GM21737 (cell line): ENCODE measurements at regions not wholly inside any gene's neighbourhood (a gene's known extent, or its start where the extent isn't known, plus 50 kb on each side); places are given as distances from the start of the nearest gene placed in this dataset.

Source experiments
- ATAC-seq: cut with Tn5 transposase; IDR thresholded peaks from one replicate; pipeline ENCODE4 v1.9.1; 2021; ENCODE audit warnings: mild to moderate bottlenecking, moderate library complexity; ENCODE audit not compliant: unreplicated experiment

DNA sequence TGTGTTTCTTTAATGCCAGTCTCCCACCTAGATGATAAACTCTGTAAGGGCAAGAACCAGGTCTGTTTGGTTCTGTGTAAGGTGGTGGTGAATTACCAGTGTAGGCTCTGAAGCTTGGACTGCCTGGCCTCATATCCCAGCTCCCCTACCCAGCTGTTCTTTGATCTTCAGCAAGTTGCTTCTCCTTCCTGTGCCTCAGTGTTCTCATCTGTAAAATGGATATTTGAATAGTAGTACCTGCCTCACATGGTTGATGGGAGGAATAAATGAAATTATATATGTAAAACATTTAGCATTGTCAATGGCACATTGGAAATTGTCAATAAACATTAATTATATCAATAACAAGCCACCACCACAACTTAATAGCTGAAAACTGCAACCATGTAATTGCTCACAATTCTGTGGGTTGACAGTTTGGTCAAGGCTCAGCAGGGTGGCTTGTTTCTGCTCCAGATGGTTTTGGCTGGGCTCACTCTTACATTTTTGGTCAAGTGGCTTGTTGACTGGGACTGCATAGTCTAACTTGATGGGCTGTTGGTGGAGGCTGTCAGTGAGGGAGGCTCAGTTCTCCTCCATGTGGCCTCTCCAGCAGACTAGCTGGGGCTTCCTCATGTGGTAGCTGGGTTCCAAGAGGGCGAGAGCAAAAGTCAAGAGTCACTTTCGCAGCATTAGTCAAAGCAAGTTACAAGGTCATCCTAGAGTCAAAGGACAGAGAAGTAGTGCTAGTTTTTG lies 84.5 kb upstream of the DUSP5 start:
- no peak for ATAC-seq

DNA sequence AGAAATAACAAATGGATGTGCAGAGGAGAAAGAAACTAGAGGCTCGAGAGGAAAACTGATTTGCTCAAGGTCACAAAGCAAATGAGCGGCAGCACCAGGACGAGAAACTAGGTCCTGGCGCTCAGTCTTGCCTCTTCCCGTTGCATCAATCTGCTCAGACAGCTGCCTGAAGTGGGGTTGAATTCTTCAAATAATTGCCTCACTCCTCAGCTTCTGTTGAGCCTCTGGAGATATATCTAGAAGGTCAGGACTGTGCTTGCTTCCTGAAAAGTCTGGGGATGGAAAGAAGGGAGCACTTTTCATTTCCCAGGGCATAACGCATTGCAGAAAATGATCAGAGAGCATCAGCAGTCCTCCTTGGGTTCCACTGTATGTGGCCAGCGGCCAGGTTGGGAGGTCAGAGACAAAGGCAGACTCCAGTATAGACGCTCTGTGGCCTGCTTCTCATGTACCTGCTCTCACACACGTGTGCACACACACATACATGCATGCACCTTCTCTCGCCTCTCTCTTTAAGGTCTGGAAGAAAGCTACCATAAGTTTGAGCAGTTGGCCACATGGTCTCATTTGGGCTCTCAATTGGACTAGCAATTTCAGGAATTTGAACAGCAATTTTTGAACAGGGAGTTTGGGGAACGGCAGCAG lies 83.7 kb upstream of the DUSP5 start:
- peak; percentile 12 for ATAC-seq

DNA sequence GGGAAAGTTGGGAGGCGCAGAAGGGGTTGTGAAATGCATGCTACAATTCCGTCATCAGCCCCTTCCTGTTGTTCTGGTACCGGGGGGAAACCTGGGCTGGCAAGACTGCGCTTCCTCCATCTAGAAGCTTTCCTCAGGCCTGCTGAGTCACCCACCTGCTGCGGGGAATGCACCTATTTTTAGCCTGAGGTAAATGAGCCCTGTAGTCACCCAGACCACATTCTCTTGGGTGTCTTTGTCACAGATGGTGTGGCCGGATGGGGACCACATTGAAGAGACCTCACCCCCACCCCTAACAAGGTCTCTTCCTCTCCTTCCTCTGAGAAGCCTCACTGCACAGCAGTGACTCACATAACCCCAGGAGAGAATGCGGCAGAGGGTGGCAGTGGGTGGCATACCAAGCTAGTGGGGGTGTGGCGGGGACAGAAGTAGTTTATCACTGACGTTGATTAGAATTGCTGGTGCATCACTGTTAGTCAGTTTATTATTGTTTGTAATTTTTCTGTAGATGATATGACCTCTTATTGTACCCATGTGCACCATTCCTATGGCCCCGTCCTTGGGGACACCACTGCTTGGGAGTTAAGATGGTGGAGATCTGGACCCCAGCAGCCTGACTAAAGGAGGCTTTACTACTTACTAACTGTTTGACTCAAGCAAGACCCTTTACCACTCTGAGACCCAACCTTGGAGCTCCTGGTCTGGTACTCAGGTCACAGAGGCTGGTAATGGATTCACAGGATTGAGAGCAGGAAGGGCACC lies 83.0 kb upstream of the DUSP5 start:
- peak; percentile 80 for ATAC-seq

DNA sequence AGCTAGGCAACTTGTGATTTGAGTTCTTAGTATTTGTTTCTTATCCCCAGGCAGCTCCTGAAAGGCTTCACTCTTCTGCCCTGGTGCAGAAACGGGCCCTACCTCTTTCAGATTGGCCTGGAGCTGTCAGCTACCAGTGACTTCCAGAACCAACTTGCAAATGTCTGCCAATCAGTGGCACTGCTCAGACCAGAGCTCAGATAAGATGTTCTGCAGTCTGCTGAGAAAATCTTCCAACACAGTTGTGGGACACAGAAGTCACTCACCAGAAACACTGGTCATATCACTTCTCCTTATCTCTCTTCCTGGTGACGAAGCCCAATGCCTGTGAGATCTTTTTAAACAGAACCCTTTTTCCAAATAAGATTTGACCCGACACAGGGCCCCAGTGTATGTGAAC lies 81.9 kb upstream of the DUSP5 start:
- no peak for ATAC-seq

DNA sequence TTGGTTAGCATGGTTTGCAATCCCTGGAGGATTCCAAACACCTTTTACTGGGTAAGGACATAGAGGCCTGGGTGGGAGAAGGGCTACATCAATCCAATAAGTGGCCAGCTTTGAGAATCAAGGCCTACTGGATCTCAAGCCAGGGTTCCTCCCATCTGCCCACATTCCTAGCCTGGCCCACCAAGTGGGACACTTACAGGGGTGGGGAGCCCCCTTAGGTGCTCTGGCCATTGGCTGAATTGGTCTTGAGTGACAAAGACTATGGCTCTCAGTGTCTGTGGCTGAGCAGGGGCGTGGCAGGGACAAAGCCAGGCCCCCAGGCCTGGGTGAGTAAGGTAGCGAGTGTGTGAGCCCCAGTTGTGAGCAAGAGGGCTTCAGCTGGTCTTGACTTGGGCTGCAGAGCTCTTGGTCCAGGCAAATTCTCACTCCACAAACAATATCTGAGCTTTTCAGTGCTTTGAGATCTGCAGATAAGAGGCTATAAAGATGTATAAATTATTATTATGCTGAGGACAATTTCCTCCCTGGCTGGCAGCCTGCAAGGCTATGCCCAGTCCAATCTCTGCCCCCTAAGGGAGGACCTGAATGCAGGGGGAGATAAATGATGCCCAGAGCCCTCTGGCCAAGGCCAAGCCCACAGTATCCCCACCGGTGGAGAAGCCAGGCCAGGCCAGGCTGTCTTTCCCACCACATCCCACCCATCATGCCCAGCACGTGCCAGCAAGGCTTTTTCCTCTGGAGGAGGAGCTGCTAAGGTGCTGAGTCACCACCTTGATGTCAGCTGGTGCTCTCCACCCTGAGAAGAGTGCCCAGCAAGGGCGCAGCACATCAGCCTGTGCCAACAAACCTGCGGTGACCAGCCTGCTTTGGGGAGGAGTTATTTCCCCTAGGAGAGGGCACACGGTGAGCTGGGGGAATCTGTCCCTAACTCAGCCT lies 80.7 kb upstream of the DUSP5 start:
- ATAC-seq, result no peak

DNA sequence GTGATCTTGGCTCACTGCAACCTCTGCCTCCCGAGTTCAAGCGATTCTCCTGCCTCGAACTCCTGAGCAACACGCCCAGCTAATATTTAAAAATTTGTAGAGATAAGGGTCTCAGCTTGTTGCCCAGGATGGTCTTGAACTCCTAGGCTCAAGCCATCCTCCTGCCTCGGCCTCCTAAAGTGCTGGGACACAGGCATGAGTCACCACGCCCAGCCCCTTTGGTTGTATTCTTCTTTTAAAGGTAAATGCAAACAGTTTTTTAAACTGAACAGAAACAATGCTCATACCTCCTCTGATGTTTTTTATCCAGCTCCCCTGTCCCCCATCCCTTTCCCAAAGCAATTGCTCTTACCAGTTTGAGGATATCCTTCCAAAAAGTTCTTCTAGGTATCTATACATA lies 79.5 kb upstream of the DUSP5 start:
- no peak for ATAC-seq

DNA sequence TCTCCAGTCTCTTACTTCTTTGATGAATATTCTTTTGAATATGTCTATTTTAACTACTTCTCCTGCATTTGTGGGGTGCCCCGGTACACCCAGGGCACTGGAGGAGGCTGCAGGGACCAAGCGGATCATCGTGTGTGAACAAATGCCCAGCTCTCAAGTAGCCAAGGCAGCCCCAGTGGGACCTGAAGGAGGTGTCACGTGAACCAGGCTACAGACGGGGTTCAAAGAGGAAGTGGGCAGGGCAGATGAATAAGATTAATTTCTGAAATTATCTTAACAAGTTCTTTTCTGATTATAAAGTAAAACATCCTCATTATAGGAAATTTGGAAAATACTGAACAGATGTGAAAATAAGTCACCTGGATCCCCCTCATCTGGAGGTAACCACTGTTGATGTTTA lies 78.4 kb upstream of the DUSP5 start:
- no peak for ATAC-seq

DNA sequence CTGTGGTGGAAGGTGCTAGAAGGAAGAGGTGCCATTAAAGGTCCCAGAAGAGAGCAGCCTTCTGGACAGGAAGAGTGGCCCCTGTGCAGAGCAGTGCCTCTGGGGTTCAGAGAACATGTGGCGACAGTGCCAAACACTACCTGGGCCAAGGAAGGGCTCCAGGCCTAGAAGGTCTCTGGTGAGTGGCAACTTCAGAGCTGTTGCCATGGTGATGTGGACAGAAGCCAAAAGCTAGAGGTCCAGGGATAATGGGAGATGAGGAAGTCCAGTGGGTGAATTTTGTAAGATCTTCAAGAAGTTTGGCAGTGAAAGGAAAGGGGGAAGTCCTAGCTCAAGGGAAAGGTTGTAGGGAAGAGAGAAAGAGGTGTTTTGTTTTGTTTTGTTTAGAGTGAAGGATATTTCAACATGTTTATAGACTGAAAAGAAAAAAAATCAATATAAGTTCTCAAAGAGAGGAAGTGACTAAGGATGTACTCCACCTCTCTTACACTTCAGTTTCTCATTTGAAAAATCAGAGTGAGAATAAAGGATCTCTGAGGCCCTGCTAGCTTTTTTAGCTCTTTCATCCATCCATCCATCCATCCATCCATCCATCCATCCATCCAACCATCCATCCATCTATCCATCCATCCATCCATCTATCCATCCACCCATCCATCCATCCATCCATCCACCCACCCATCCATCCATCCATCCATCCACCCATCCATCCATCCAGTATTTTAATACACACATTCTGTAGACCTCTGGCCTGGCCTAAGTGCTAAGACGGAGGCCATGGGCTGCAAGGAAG lies 77.1 kb upstream of the DUSP5 start:
- ATAC-seq, result no peak

DNA sequence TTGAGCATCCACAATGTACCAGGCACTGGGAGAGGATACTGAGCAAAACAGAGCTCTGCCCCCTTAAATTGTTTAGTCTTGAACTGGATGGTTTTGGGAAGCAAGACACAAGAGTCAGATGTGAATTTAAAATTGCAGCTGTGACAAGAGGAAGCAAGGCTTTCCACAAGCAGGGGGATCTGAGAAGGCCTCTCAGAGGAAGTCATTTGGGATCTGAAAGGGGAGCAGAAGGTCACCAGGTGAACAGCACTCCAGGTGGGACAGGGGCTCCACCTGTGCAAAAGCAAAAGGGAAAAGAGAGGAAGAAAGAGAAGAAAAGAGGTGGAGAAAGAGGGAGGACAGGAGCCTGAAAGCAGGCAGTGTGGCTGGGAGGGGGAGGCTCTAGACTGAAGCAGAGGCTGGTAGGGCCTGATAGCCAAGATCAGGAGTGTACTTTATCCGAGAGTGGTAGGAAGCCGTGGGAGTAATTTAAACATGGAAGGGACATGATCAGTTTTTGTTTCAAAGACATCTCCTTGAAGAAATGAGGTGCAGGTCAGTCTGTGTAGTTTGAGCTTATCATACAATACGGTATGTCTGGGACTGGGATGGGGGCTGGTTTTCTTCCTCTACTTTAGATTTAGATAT lies 76.1 kb upstream of the DUSP5 start:
- ATAC-seq, result no peak

DNA sequence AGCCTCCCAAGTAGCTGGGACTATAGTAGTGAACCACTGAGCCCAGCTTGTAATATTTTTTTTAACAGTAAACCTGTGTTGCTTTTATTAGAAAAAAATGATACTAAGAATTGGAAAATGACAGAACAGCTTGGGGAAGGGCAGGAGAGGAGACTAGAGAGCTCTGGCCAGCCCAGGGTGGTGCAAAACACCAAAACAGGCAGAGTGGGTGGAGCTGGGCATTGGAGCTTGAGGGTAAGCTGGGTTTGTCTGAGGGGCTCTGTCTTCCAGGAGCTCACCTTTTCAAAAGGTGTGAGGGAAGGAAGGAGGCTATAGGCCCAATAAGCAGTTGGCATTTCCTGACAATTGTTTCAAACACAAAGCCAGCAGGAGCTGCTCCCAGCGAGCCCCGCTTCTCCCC lies 75.2 kb upstream of the DUSP5 start:
- no peak for ATAC-seq

DNA sequence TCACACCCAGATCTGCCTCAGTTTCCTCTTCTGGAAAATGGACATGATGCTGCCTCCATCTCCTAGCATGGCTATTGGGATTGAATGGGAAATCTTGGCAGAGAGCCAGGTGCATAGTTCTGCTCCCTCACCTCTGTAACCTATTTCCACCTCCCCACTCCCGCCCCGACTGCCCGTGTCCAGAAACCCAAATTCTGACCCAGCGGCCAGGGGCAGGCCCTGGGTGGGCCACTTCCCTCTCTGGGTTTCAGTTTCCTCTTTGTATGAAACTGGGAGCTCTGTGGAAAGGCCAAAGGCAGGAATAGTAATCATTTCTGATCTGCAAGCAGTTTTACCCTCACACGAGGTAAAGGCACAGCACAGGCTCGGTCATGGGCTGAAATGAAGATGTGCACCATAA lies 74.1 kb upstream of the DUSP5 start:
- ATAC-seq, result no peak

DNA sequence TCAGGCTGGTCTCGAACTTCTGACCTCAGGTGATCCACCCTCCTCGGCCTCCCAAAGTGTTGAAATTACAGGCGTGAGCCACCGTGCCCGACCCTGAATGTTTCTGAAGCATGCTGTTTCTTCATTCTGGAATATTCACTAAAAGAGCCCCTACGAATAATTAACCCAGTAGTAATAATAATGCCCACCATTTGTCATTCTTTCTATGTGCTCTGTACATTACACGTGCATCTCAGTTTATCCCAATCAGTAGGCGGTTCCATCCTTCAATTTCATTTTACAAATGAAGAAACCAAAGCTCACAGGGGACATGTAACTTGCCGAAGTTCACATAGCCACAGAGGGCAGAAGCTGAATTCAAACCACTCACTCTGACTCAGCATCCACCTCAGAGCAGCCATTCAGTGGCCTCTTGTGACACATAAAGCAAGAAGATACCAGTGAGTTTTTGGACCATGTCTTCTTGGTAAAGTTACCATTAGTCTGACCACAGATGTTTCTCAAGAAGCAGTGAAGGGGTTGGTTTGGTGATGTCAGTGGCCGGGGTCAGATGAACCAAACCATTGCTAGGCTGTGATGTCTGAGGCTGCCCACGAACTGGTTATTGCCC lies 71.9 kb upstream of the DUSP5 start:
- ATAC-seq, result peak; percentile 54

DNA sequence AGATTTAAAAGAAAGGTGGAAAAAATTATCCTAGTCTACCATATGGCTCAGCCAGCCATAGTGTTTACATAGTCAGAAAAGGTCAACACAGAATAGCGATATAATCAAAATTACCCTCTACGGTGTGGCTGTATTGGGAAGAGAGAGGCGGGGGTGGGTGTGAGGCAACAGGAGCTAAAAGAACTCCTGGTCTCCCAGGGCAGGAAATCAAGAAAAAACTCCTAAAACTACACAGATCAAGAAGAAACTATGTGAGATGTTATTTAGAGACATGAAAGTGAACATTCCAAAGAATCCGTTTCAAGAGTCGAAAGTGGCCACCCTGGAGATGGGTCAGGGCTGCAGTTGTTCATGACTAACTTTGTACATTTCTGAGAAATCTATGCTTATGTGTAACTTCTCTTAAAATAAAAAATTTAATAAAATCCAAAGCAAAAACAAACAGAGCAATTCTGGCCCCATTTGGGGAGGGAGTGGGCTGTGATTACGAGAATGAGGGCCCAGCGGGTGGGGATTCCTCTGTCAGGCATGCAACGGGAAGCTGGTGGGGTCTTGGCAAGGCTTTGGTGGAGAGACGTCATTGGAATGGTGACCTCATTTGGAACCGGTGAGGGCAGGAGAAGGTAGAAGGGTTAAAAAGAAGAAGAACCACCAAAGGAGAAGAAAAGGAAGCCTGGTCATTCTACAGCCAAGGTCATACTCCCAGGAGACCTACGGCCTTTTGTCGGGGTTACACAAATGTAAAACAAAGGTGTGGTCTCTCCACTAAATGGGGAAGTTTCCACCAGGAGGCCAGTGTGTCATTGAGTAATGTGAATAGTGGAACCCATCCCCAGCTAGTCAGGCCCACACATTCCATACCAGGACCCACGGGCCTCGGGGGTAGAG lies 71.2 kb upstream of the DUSP5 start:
- ATAC-seq, result no peak

DNA sequence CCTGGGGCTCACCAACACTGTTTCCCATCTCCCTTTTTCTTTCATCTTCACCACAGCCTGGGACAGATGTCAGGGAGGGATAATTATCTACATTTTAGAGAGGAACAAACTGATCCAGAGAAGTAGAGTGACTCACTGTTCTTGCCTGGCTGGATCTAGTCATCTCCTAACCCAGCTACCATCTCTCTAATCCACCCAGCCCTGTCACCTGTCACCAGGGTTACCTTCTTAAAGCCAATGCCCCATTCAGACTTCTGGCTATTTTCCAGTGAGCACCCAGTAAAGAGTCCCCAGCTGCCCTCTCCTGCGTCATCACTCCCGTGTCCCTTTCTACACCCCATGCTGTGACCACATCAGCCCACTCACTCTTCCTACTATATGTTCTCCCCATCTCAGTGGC lies 68.4 kb upstream of the DUSP5 start:
- ATAC-seq, result no peak

DNA sequence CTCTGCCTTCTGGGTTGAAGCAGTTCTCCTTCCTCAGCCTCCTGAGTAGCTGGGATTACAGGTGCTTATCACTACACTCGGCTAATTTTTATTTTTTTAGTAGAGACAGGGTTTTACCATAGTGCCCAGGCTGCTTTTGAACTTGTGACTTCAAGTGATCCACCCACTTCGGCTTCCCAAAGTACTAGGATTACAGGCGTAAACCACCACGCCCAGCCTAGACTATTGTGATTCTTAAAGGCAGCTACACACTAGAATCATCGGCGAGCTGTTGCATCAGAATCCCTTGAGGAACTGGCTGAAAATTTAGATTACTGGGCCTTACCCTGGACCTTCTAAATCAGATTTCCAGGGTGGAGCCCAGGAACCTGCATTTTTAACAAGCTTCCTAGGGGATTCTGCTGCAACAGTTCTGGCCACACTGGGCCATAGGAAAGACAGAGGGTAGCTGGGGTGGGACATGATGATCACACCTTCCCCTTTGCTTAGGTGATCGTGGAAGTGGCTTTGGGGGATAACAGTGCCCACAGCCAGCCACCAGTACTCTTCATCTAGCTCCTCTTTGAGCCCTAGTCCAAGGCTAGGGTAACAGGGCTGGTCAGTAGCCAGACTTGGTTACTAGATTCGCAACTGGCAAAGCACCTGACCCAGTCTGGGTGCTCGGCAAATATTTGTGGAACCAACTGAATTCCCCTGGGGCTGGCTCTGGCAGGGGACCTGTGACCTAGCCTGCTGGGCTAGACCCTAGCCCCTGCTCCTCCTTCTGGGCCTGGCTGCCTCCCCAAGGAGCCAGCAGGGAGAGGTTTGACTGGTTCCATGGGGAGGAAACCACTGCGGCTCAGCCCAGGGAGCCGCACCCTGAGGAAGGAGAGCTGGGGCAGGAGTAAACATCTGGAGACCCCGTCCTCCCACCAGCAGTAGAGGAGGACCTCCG lies 67.1 kb upstream of the DUSP5 start:
- ATAC-seq, result no peak

DNA sequence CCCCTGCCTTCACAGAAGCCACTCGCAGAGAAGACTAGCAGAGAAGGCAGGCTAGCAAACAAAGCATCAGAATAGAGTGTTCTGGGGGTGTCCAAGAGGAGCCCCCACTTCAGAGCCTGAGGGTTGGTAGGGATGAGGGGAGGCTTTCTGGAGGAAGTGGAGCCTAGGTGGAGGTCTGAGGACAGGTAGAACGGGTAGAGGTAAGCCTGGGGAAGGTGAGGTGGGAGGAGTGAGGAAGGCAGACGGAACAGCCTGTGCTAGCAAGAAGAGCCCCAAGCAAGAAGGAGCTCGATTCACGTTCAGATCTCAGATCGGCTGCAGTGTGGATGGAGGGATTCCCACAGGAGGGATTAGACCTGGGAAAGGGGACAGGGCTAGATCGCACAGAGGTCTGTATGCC lies 66.0 kb upstream of the DUSP5 start:
- no peak for ATAC-seq

DNA sequence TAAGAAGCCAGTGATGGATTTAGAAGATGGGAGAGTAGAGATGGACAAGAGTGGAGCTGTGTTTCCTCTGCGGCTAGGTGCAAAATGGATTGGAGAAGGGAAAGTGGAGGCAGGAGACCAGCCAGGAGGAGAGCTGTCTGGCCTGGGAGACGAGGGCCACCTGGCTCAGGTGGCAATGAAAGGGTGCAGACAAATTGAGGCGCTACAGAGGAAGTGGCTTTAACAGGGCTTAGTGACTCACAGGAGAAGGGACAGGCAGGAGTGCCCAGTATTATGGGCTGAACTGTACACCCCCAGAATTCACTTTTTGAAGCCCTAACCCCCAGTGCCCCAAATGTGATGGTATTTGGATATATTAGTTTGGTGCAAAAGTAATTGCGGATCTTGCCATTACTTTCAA lies 65.6 kb upstream of the DUSP5 start:
- no peak for ATAC-seq
